Fibroblast of lung (primary cell): ENCODE measurements at regions not wholly inside any gene's neighbourhood (a gene's known extent, or its start where the extent isn't known, plus 50 kb on each side); places are given as distances from the start of the nearest gene placed in this dataset.

Experiments
- DNase-seq, 2 donors: peaks; one replicate each; pipeline versions ENCODE4 v3.0.0 to v3.0.0-alpha.2; 2010; ENCODE audit warnings: low read depth in 2 of 2
- H2AFZ ChIP-seq: 2 replicates; pipeline ENCODE4 v1.5.1; 2012; ENCODE audit warnings: low read length, control low read depth, inconsistent platforms
- H3K27ac ChIP-seq: 2 replicates; pipeline ENCODE4 v1.5.1; 2011; ENCODE audit warnings: low read length, control low read depth; ENCODE audit not compliant: insufficient read depth
- H3K27me3 ChIP-seq: 2 replicates; pipeline ENCODE4 v1.5.1; 2011; ENCODE audit warnings: mild to moderate bottlenecking, low read length; ENCODE audit not compliant: control insufficient read depth, insufficient read depth
- H3K36me3 ChIP-seq: 2 replicates; pipeline ENCODE4 v1.5.1; 2011; ENCODE audit warnings: low read length; ENCODE audit not compliant: control insufficient read depth, insufficient read depth
- H3K4me1 ChIP-seq: 2 replicates; pipeline ENCODE4 v1.5.1; 2011; ENCODE audit warnings: low read length; ENCODE audit not compliant: control insufficient read depth, insufficient read depth; ENCODE audit errors: extremely low read depth
- H3K4me2 ChIP-seq: 2 replicates; pipeline ENCODE4 v1.5.1; 2011; ENCODE audit warnings: low read length, control low read depth; ENCODE audit not compliant: insufficient read depth; ENCODE audit errors: extremely low read depth
- H3K4me3 ChIP-seq, 4 experiments: fragments of 200-600 bp in 1 of 4; sonication (generic) in 1 of 4; replicated peaks in 1 of 4; 2 replicates each; pipeline ENCODE4 v1.5.1; 2011 to 2016; ENCODE audit warnings: low read length in 4 of 4, low read depth in 3 of 4, mild to moderate bottlenecking in 3 of 4, control low read depth in 2 of 4, inconsistent platforms in 1 of 4, mixed read lengths in 1 of 4; ENCODE audit not compliant: insufficient read depth in 1 of 4; ENCODE audit errors: control extremely low read depth in 1 of 4
- H3K79me2 ChIP-seq: 2 replicates; pipeline ENCODE4 v1.5.1; 2012; ENCODE audit warnings: mild to moderate bottlenecking, low read length, inconsistent platforms; ENCODE audit not compliant: control insufficient read depth, insufficient read depth
- H3K9ac ChIP-seq: 2 replicates; pipeline ENCODE4 v1.5.1; 2011; ENCODE audit warnings: mild to moderate bottlenecking, low read length, control low read depth; ENCODE audit not compliant: insufficient read depth
- H3K9me3 ChIP-seq: 2 replicates; pipeline ENCODE4 v1.5.1; 2012; ENCODE audit warnings: low read depth, low read length; ENCODE audit not compliant: control insufficient read depth, insufficient read depth
- H4K20me1 ChIP-seq: 2 replicates; pipeline ENCODE4 v1.5.1; 2011; ENCODE audit warnings: low read length; ENCODE audit not compliant: control insufficient read depth, insufficient read depth; ENCODE audit errors: extremely low read depth
- CTCF ChIP-seq, 2 donors: IDR thresholded peaks in 1 of 2; conservative IDR thresholded peaks in 1 of 2; 1 replicate in 1 of 2; 2 replicates in 1 of 2; pipeline ENCODE4 v1.5.1; 2011 to 2012; ENCODE audit warnings: low read length in 2 of 2, control low read depth in 1 of 2, inconsistent platforms in 1 of 2, low read depth in 1 of 2, mild to moderate bottlenecking in 1 of 2
- EZH2 ChIP-seq: IDR thresholded peaks from 2 replicates; pipeline ENCODE4 v1.5.1; 2012; ENCODE audit warnings: low read length, control low read depth, mild to moderate bottlenecking; ENCODE audit errors: missing control alignments

GRCh38 chr1:201740670-201741111 lies 88.3 kb upstream of the IPO9 start:
- no peak overlapping the region for H2AFZ ChIP-seq
- H3K4me1 ChIP-seq, result peaks cover 47% of the 10 kb centered on the region
- H3K36me3 ChIP-seq, result peaks cover 5% of the 10 kb centered on the region
- H4K20me1 ChIP-seq, result peaks cover 9% of the 10 kb centered on the region
- H3K79me2 ChIP-seq, result peaks cover 83% of the 10 kb centered on the region
- peak overlapping the region in 2 of 4 experiments; percentile 61 to 65 for H3K4me3 ChIP-seq
- H3K9ac ChIP-seq, result no peak overlapping the region
- no peak overlapping the region for H3K4me2 ChIP-seq
- no peak overlapping the region for H3K27ac ChIP-seq
- H3K9me3 ChIP-seq, result no peaks in the 10 kb centered on the region
- DNase-seq, result no peak
- no peak for TF ChIP-seq EZH2
- no peak for TF ChIP-seq CTCF (conservative IDR thresholded peaks at IDR 0.05 in 1 of 2, IDR thresholded peaks at IDR 0.05 in 1 of 2; ENCODE audit: low read depth in 1 of 2, low read length in 2 of 2)
- no peaks in the 10 kb centered on the region for H3K27me3 ChIP-seq

- Histone ChIP-seq H3K27ac (no peak overlapping the region), H3K79me2 (peaks cover 83% of the 10 kb centered on the region), H3K4me3 (no peak overlapping the region), H3K4me1 (peaks cover 36% of the 10 kb centered on the region), H4K20me1 (peaks cover 9% of the 10 kb centered on the region), H2AFZ (no peak overlapping the region), H3K27me3 (no peaks in the 10 kb centered on the region), H3K4me2 (no peak overlapping the region), H3K9me3 (no peaks in the 10 kb centered on the region), H3K36me3 (peaks cover 2% of the 10 kb centered on the region), H3K9ac (no peak overlapping the region)
- no peak for DNase-seq
- TF ChIP-seq CTCF (conservative IDR thresholded peaks at IDR 0.05 in 1 of 2, IDR thresholded peaks at IDR 0.05 in 1 of 2; ENCODE audit: low read depth in 1 of 2, low read length in 2 of 2), result no peak
- TF ChIP-seq EZH2, result no peak
These were observed 87.1 kb upstream of the IPO9 start for GRCh38 chr1:201741763-201742342.

- TF ChIP-seq EZH2, result no peak
- no peak for TF ChIP-seq CTCF (conservative IDR thresholded peaks at IDR 0.05 in 1 of 2, IDR thresholded peaks at IDR 0.05 in 1 of 2; ENCODE audit: low read depth in 1 of 2, low read length in 2 of 2)
- Histone ChIP-seq H2AFZ (no peak overlapping the region), H4K20me1 (peaks cover 9% of the 10 kb centered on the region), H3K4me1 (peaks cover 36% of the 10 kb centered on the region), H3K9me3 (no peaks in the 10 kb centered on the region), H3K79me2 (peaks cover 83% of the 10 kb centered on the region), H3K4me2 (no peak overlapping the region), H3K4me3 (no peak overlapping the region), H3K9ac (no peak overlapping the region), H3K36me3 (peaks cover 2% of the 10 kb centered on the region), H3K27ac (no peak overlapping the region), H3K27me3 (no peaks in the 10 kb centered on the region)
- no peak for DNase-seq
These were observed 86.5 kb upstream of the IPO9 start for GRCh38 chr1:201742476-201742875.
